Retinal pigment epithelial cell (primary cell): ENCODE measurements at regions not wholly inside any gene's neighbourhood (a gene's known extent, or its start where the extent isn't known, plus 50 kb on each side); places are given as distances from the start of the nearest gene placed in this dataset.

ENCODE experiments used
- DNase-seq: peaks from one replicate; pipeline ENCODE4 v3.0.0-alpha.2; 2010; ENCODE audit warnings: low read depth
- H3K4me3 ChIP-seq: 2 replicates; pipeline ENCODE4 v1.5.1; 2011; ENCODE audit warnings: mild to moderate bottlenecking, low read length, control low read depth, moderate library complexity
- CTCF ChIP-seq: conservative IDR thresholded peaks from 2 replicates; pipeline ENCODE4 v1.5.1; 2011; ENCODE audit warnings: low read depth, low read length, control low read depth, inconsistent platforms

GRCh38 chr3:187545366-187545765 is 124.8 kb downstream of the SST start:
- no peak overlapping the region for H3K4me3 ChIP-seq
- TF ChIP-seq CTCF = no peak
- DNase-seq = no peak

DNA sequence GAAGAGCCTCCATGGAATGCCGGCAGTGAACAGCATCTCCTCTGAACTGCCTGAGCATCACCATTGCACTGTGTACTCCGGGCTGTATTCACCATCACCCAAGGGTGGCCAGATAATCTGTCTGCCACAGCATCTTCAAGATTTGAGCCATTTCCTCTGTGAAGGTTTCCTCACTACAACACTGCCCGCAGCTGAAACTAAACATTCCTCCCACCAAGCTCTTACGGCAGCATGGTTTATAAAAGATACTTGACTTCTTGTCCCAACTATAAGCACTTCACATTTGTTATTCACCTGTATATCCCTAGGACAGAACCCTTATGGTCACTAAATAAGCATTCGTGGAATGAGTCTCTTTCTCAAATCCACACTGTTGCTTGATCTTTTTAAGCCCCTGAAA is 125.9 kb downstream of the SST start:
- DNase-seq = no peak
- no peak for TF ChIP-seq CTCF
- no peak overlapping the region for H3K4me3 ChIP-seq

- no peak overlapping the region for H3K4me3 ChIP-seq
- DNase-seq = no peak
- no peak for TF ChIP-seq CTCF
Measured at GRCh38 chr3:187540847-187541246, 129.3 kb downstream of the SST start.

DNA sequence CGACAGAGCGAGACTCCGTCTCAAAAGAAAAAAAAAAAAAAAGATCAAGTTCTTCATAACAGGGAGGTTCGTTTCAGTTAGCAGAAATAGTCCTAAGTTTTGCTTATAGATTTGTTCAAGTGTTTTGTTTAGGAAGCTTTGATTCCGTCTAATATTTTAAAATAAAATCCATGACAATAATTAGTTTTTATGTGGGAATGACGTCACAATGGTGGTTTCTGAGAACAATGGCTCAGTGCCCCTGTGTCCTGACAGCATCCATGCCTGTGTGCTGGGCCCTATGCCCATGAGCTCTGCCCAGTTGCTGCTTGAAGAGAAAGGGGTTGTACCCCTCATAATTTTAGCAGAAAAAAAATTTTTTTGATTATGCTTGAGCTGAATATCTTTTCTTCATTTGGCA is 134.0 kb downstream of the SST start:
- DNase-seq = no peak
- H3K4me3 ChIP-seq = no peak overlapping the region
- TF ChIP-seq CTCF = no peak

DNA sequence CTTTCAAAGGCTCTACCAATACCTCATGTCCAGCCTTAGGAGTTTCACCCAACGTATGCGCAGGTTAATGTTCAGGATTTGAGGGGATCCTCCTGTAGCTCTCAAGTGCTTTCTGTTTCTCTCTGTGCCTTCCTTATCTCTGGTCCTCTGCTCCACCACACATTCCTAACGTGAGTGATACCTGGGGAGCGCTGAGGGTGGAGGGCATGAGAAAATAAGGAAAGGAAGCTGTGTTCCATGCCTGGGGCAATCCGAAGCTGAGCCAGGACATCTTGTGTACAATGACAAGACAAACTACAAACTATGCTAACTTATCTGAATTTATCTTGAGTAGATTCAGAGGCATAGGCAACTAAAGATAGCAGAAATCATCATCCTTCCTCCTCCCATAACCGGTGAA is 136.4 kb downstream of the SST start:
- H3K4me3 ChIP-seq = no peak overlapping the region
- no peak for DNase-seq
- TF ChIP-seq CTCF = no peak

GRCh38 chr3:187531831-187532230 is 138.4 kb downstream of the SST start:
- no peak for DNase-seq

DNA sequence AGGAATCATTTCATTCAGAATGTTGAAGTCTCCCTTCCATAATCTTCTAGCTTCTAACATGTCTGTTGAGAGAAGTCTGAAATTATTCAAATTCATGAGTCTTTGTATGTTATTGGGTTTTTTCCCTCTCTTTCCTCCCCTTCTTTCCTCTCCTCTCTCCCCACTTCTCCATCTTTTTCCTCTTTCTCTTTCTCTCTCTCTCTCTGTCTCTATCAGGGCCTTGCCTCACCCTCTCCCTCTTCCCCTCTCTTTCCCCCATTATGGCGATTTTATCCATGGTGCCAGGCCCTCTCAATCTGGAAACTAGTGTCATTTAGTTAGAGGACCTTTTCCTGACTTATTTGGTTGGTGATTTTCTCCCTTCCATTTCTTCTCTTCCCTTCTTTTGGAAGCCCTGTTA is 147.3 kb downstream of the SST start:
- TF ChIP-seq CTCF = no peak
- DNase-seq = no peak
- no peak overlapping the region for H3K4me3 ChIP-seq

More at GRCh38 chr3:187531831-187532230, 138.4 kb downstream of the SST start:
- no peak overlapping the region for H3K4me3 ChIP-seq
- TF ChIP-seq CTCF = no peak
